MM.1S (cell line): ENCODE measurements at regions not wholly inside any gene's neighbourhood (a gene's known extent, or its start where the extent isn't known, plus 50 kb on each side); places are given as distances from the start of the nearest gene placed in this dataset.

Experiments
- EZH2phosphoT487 ChIP-seq: fragments of 300-600 bp; sonication (generic); IDR thresholded peaks from 2 replicates; pipeline ENCODE4 v1.6.1; 2018; ENCODE audit warnings: antibody characterized with exemption, low read length
- TF ChIP-seq, protein P1 (sequence below): fragments of 300-600 bp; sonication (generic); IDR thresholded peaks from 2 replicates; pipeline ENCODE4 v1.5.1; 2016; ENCODE audit warnings: antibody characterized with exemption, low read length, mixed read lengths

DNA sequence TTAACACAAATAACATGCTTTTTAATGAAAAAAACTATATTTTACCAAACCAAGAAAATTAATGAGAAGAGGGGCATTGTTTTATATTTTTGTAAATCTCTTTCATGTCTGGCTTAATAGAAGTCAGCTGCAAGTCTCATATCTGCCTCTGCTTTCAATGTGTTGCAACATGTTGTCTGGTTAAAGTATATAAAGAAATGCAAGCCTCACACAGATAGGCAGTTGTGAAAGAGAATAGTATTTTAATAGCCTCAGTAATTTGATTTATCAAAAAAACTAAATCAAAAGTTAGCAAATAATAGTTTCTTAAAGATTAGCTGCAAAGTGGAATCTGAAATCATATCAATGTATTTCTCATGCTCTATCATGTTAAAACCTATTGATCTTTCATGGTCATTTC is 52.9 kb upstream of the NCOA1 start:
- TF ChIP-seq, protein P1, sequence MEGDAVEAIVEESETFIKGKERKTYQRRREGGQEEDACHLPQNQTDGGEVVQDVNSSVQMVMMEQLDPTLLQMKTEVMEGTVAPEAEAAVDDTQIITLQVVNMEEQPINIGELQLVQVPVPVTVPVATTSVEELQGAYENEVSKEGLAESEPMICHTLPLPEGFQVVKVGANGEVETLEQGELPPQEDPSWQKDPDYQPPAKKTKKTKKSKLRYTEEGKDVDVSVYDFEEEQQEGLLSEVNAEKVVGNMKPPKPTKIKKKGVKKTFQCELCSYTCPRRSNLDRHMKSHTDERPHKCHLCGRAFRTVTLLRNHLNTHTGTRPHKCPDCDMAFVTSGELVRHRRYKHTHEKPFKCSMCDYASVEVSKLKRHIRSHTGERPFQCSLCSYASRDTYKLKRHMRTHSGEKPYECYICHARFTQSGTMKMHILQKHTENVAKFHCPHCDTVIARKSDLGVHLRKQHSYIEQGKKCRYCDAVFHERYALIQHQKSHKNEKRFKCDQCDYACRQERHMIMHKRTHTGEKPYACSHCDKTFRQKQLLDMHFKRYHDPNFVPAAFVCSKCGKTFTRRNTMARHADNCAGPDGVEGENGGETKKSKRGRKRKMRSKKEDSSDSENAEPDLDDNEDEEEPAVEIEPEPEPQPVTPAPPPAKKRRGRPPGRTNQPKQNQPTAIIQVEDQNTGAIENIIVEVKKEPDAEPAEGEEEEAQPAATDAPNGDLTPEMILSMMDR = no peak
- no peak for TF ChIP-seq EZH2phosphoT487
